Left ventricle myocardium inferior (tissue), 1 donor: ENCODE measurements at regions not wholly inside any gene's neighbourhood (a gene's known extent, or its start where the extent isn't known, plus 50 kb on each side); places are given as distances from the start of the nearest gene placed in this dataset.

Experiments used
- DNase-seq: peaks from one replicate; pipeline ENCODE4 v3.0.0-alpha.2; 2020
- H3K27ac ChIP-seq: fragments of 200-600 bp; replicated peaks from 2 replicates; pipeline ENCODE4 v1.8.0; 2021
- H3K27me3 ChIP-seq: fragments of 200-600 bp; 2 replicates; pipeline ENCODE4 v1.8.0; 2021; ENCODE audit warnings: low read depth
- H3K36me3 ChIP-seq: fragments of 200-600 bp; 2 replicates; pipeline ENCODE4 v1.8.0; 2021
- H3K4me1 ChIP-seq: fragments of 200-600 bp; 2 replicates; pipeline ENCODE4 v1.8.0; 2021
- H3K4me3 ChIP-seq: fragments of 200-600 bp; 2 replicates; pipeline ENCODE4 v1.8.0; 2021; ENCODE audit warnings: mild to moderate bottlenecking, moderate library complexity
- H3K9me3 ChIP-seq: fragments of 200-600 bp; replicated peaks from 2 replicates; pipeline ENCODE4 v1.8.0; 2021
- CTCF ChIP-seq: fragments of 200-600 bp; IDR thresholded peaks from 2 replicates; pipeline ENCODE4 v1.8.0; 2021; ENCODE audit warnings: antibody characterized with exemption, mild to moderate bottlenecking, borderline replicate concordance
- intact Hi-C: fragments of 100-400 bp; cut with micrococcal nuclease; formaldehyde crosslinking; loops from one replicate; pipeline ENCODE4 v1.11.0; 2022
- donor health status: DM: no; HTN: yes; CAD: no; lungs with severe emphysema.

- H3K27ac ChIP-seq = no peak overlapping the region
These were observed 439.8 kb upstream of the HNRNPA3 start for GRCh38 chr2:176772816-176773215.

GRCh38 chr2:176774766-176775451 lies 437.7 kb upstream of the HNRNPA3 start:
- Histone ChIP-seq H3K9me3 (peaks cover 3% of the 10 kb centered on the region), H3K4me1 (no peaks in the 10 kb centered on the region), H3K27me3 (no peaks in the 10 kb centered on the region), H3K4me3 (no peak overlapping the region), H3K36me3 (no peaks in the 10 kb centered on the region), H3K27ac (no peak overlapping the region)
- DNase-seq = no peak
- no peak for TF ChIP-seq CTCF
- intact Hi-C loops = no loop called here

More at GRCh38 chr2:176772816-176773215, 439.8 kb upstream of the HNRNPA3 start:
- H3K36me3 ChIP-seq = no peaks in the 10 kb centered on the region
- H3K9me3 ChIP-seq = peaks cover 3% of the 10 kb centered on the region
- H3K4me3 ChIP-seq = no peak overlapping the region
- peaks cover 4% of the 10 kb centered on the region for H3K27me3 ChIP-seq
- no peaks in the 10 kb centered on the region for H3K4me1 ChIP-seq
- TF ChIP-seq CTCF = no peak
- no peak for DNase-seq
- intact Hi-C loops = no loop called here

DNA sequence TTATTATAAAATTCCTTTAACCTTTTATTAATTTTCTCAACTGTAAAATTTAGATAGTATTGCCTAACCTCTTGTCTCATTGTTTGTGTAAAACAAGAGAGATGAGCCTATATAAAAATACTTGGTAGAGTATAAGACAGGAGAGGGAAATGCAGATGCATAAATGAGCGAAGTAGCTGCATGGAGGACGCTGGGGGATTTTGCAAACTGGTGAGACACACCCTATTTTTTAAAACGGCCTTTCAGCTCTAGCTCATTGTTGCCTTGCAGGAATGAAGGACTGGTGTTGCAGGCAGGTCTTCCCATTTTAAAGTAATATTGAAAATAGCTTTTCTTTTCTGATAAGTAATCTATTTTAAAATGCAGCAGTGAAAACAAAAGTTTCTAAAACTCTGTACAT lies 435.3 kb upstream of the HNRNPA3 start:
- TF ChIP-seq CTCF = no peak
- no peaks in the 10 kb centered on the region for H3K4me1 ChIP-seq
- H3K4me3 ChIP-seq = no peak overlapping the region
- intact Hi-C loops = no loop called here
- no peaks in the 10 kb centered on the region for H3K36me3 ChIP-seq
- peaks cover 3% of the 10 kb centered on the region for H3K9me3 ChIP-seq
- no peaks in the 10 kb centered on the region for H3K27me3 ChIP-seq
- DNase-seq = no peak
- H3K27ac ChIP-seq = no peak overlapping the region

DNA sequence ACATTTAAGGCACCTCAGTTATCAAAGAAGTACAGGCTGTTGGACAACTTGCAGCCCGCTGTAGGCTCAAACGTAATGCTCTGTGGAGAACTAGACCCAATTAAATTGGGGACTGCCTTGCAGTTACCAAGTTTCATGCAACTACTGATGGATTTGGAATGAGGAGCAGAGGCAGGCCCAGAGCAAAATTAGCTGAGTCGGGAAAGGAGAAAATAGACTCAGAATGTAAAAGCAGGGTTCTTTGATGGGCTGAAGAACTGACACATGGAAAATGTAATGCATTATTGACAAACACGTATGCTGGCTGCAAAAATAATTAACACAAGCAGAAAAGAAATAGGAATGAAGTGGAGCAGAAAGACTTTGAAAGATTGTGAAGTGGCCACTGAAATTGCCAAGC lies 432.7 kb upstream of the HNRNPA3 start:
- Histone ChIP-seq H3K27me3 (no peaks in the 10 kb centered on the region), H3K4me3 (no peak overlapping the region), H3K36me3 (no peaks in the 10 kb centered on the region), H3K9me3 (no peaks in the 10 kb centered on the region), H3K27ac (no peak overlapping the region), H3K4me1 (no peaks in the 10 kb centered on the region)
- no peak for TF ChIP-seq CTCF
- no peak for DNase-seq
- intact Hi-C loops = no loop called here

DNA sequence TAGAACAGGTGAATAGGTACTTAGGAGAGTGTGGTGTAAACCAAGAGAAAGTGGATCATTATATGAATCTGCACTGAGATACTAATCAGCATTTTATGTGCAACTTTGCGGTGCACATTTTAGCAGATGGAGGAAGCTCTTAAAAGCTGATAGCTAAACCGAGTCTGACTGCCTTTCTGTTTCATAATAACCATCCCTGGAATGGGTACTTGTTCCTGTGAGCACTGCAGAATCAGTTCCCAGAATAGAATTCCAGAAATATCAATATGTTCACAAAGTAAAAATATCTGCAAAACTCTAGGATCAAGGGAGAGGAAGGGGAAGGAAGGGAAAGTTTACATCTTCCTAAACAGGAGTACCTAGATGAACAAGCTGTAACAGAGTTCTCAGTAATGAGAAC lies 432.2 kb upstream of the HNRNPA3 start:
- Histone ChIP-seq H3K36me3 (no peaks in the 10 kb centered on the region), H3K4me1 (no peaks in the 10 kb centered on the region), H3K27me3 (no peaks in the 10 kb centered on the region), H3K27ac (no peak overlapping the region), H3K4me3 (no peak overlapping the region), H3K9me3 (no peaks in the 10 kb centered on the region)
- no peak for DNase-seq
- TF ChIP-seq CTCF = no peak
- intact Hi-C loops = no loop called here
